ENCODE measurements at regions not wholly inside any gene's neighbourhood (a gene's known extent, or its start where the extent isn't known, plus 50 kb on each side); places are given as distances from the start of the nearest gene placed in this dataset.

- H3K9me3 ChIP-seq: no peaks in the 10 kb centered on the region
- no peak overlapping the region for H3K4me3 ChIP-seq
- H3K36me3 ChIP-seq: no peaks in the 10 kb centered on the region
These were observed 621.8 kb upstream of the NR5A2 start for GRCh38 chr1:199405634-199406196.

GRCh38 chr1:199410462-199410861 is 617.0 kb upstream of the NR5A2 start:
- H3K27me3 ChIP-seq: no peaks in the 10 kb centered on the region
- TF ChIP-seq CTCF (IDR thresholded peaks at IDR 0.05) (no peak), POLR2A (IDR thresholded peaks at IDR 0.05) (no peak)
- DNase-seq: no peak
- no peak overlapping the region for H3K4me3 ChIP-seq
- H3K4me1 ChIP-seq: no peaks in the 10 kb centered on the region
- H3K36me3 ChIP-seq: no peaks in the 10 kb centered on the region
- no peak overlapping the region for H3K27ac ChIP-seq
- H3K9me3 ChIP-seq: no peaks in the 10 kb centered on the region

More at GRCh38 chr1:199405634-199406196, 621.8 kb upstream of the NR5A2 start:
- Histone ChIP-seq H3K27me3 (no peaks in the 10 kb centered on the region), H3K27ac (no peak overlapping the region), H3K4me1 (no peaks in the 10 kb centered on the region)
- DNase-seq: no peak
- TF ChIP-seq POLR2A (IDR thresholded peaks at IDR 0.05): no peak
- TF ChIP-seq CTCF (IDR thresholded peaks at IDR 0.05): no peak

- Histone ChIP-seq H3K36me3 (no peaks in the 10 kb centered on the region), H3K4me3 (no peak overlapping the region), H3K4me1 (no peaks in the 10 kb centered on the region), H3K27ac (no peak overlapping the region), H3K27me3 (no peaks in the 10 kb centered on the region), H3K9me3 (peaks cover 0 to 3% (median 0%) of the 10 kb centered on the region in 4 donors)
- no peak for DNase-seq
- TF ChIP-seq POLR2A (IDR thresholded peaks at IDR 0.05) (no peak), CTCF (IDR thresholded peaks at IDR 0.05) (no peak)
These were observed 616.0 kb upstream of the NR5A2 start for GRCh38 chr1:199411506-199411905.

- no peaks in the 10 kb centered on the region for H3K9me3 ChIP-seq
- DNase-seq: no peak
- H3K27me3 ChIP-seq: no peaks in the 10 kb centered on the region
- no peak overlapping the region for H3K27ac ChIP-seq
- no peaks in the 10 kb centered on the region for H3K36me3 ChIP-seq
- TF ChIP-seq POLR2A (IDR thresholded peaks at IDR 0.05) (no peak), CTCF (IDR thresholded peaks at IDR 0.05) (no peak)
- H3K4me3 ChIP-seq: no peak overlapping the region
- no peaks in the 10 kb centered on the region for H3K4me1 ChIP-seq
These were observed 605.3 kb upstream of the NR5A2 start for GRCh38 chr1:199422206-199422605.

GRCh38 chr1:199447906-199448305 is 579.6 kb upstream of the NR5A2 start:
- TF ChIP-seq POLR2A (IDR thresholded peaks at IDR 0.05) (no peak), CTCF (IDR thresholded peaks at IDR 0.05) (no peak)
- Histone ChIP-seq H3K4me3 (no peak overlapping the region), H3K27ac (no peak overlapping the region), H3K4me1 (no peaks in the 10 kb centered on the region), H3K36me3 (no peaks in the 10 kb centered on the region), H3K9me3 (no peaks in the 10 kb centered on the region), H3K27me3 (no peaks in the 10 kb centered on the region)
- DNase-seq: no peak

- TF ChIP-seq POLR2A (IDR thresholded peaks at IDR 0.05) (no peak), CTCF (IDR thresholded peaks at IDR 0.05) (no peak)
- Histone ChIP-seq H3K9me3 (no peaks in the 10 kb centered on the region), H3K27ac (no peak overlapping the region), H3K36me3 (no peaks in the 10 kb centered on the region), H3K27me3 (no peaks in the 10 kb centered on the region), H3K4me3 (no peak overlapping the region), H3K4me1 (no peaks in the 10 kb centered on the region)
- DNase-seq: no peak
These were observed 578.9 kb upstream of the NR5A2 start for GRCh38 chr1:199448646-199449045.

Measured in Peyer's patch (tissue), 4 donors.